Panc1 (cell line): ENCODE measurements at regions not wholly inside any gene's neighbourhood (a gene's known extent, or its start where the extent isn't known, plus 50 kb on each side); places are given as distances from the start of the nearest gene placed in this dataset.

ENCODE experiments used
- ATAC-seq: fragments of 200-7000 bp; cut with Tn5 transposase; 2 replicates; pipeline ENCODE4 v1.9.1; 2020; ENCODE audit warnings: mild to moderate bottlenecking, moderate library complexity
- BruUV-seq: library from RNA; stranded (reverse); fragments of 400-500 nt; replicated peaks from 2 replicates; lab custom pipeline; 2021; lab: Mats Ljungman, UMichigan
- CTCF ChIA-PET: fragments of 300-600 bp; sonication (Branson Sonifier 250); formaldehyde crosslinking; loops from one replicate; lab custom pipeline; 2022; ENCODE audit warnings: antibody characterized with exemption; lab: Charles Lee
- POLR2A ChIA-PET: fragments of 300-600 bp; sonication (Branson Sonifier 250); formaldehyde crosslinking; loops from one replicate; lab custom pipeline; 2022; ENCODE audit warnings: antibody characterized with exemption; lab: Charles Lee
- DNase-seq: peaks from one replicate; pipeline ENCODE4 v3.0.0-alpha.2; 2010; ENCODE audit warnings: low read depth, low spot score
- H3K27ac ChIP-seq: 2 replicates; pipeline ENCODE4 v1.5.1; 2011; ENCODE audit warnings: mild to moderate bottlenecking, low read length, inconsistent platforms
- H3K27me3 ChIP-seq: fragments of 200-500 bp; sonication (Bioruptor generic); 2 replicates; pipeline ENCODE4 v1.6.0; 2014; ENCODE audit warnings: low read length, inconsistent platforms; ENCODE audit not compliant: control insufficient read depth, insufficient read depth
- H3K36me3 ChIP-seq: fragments of 200-500 bp; sonication (Bioruptor generic); 2 replicates; pipeline ENCODE4 v1.5.1; 2014; ENCODE audit warnings: inconsistent platforms, mild to moderate bottlenecking, low read length, moderate library complexity; ENCODE audit not compliant: control insufficient read depth, insufficient read depth
- H3K4me1 ChIP-seq: 2 replicates; pipeline ENCODE4 v1.5.1; 2011; ENCODE audit warnings: inconsistent platforms, mild to moderate bottlenecking, low read length, moderate library complexity; ENCODE audit not compliant: control insufficient read depth, insufficient read depth
- H3K4me3 ChIP-seq, 2 experiments: 2 replicates each; pipeline ENCODE4 v1.5.1; 2011 to 2012; ENCODE audit warnings: low read depth in 2 of 2, low read length in 2 of 2, mild to moderate bottlenecking in 2 of 2, inconsistent platforms in 1 of 2, moderate library complexity in 1 of 2
- H3K9me3 ChIP-seq: fragments of 200-500 bp; sonication (Bioruptor generic); 2 replicates; pipeline ENCODE4 v1.5.1; 2014; ENCODE audit warnings: low read depth, mild to moderate bottlenecking, inconsistent platforms, low read length, moderate library complexity; ENCODE audit not compliant: control insufficient read depth, insufficient read depth
- CTCF ChIP-seq: fragments of 450-650 bp; IDR thresholded peaks from 2 replicates; pipeline ENCODE4 v1.5.1; 2017; ENCODE audit warnings: mild to moderate bottlenecking
- POLR2AphosphoS5 ChIP-seq: IDR thresholded peaks from 2 replicates; pipeline ENCODE4 v1.6.1; 2012; ENCODE audit warnings: mild to moderate bottlenecking, low read depth, low read length, moderate library complexity
- REST ChIP-seq, 2 experiments: IDR thresholded peaks; 2 replicates each; pipeline ENCODE4 v1.6.1; 2011 to 2012; ENCODE audit warnings: low read depth in 2 of 2, control low read depth in 1 of 2, low read length in 1 of 2, mild to moderate bottlenecking in 1 of 2, moderate library complexity in 1 of 2; ENCODE audit not compliant: insufficient read depth in 1 of 2
- SIN3A ChIP-seq: IDR thresholded peaks from 2 replicates; pipeline ENCODE4 v1.6.1; 2012; ENCODE audit warnings: low read depth, mild to moderate bottlenecking, low read length, moderate library complexity, borderline replicate concordance; ENCODE audit not compliant: insufficient read depth
- TCF7L2 ChIP-seq: IDR thresholded peaks from 2 replicates; pipeline ENCODE4 v1.6.1; 2011; ENCODE audit warnings: mild to moderate bottlenecking, low read depth, low read length, inconsistent platforms
- in situ Hi-C: cut with HindIII; loops from 2 replicates; pipeline ENCODE4 v1.10.0; 2016; ENCODE audit warnings: low sequenced_read_pairs, low pct_unique_long_range_greater_than_20kb
- intact Hi-C: fragments of 100-400 bp; cut with micrococcal nuclease; formaldehyde crosslinking; loops from one replicate; pipeline ENCODE4 v1.10.0; 2022; ENCODE audit not compliant: unreplicated experiment

GRCh38 chr11:87849216-87849615 lies 326.0 kb downstream of the RAB38 start:
- Histone ChIP-seq H3K36me3 (no peaks in the 10 kb centered on the region), H3K9me3 (no peaks in the 10 kb centered on the region), H3K4me3 (no peak overlapping the region), H3K27me3 (no peaks in the 10 kb centered on the region), H3K4me1 (no peaks in the 10 kb centered on the region), H3K27ac (no peak overlapping the region)
- DNase-seq (no peak), ATAC-seq (no peak)
- POLR2A ChIA-PET: no interaction called here
- in situ Hi-C loops (no loop called here), intact Hi-C loops (no loop called here)
- CTCF ChIA-PET: no interaction called here
- TF ChIP-seq TCF7L2 (no peak), SIN3A (no peak), CTCF (no peak), POLR2AphosphoS5 (no peak), REST (IDR thresholded peaks at IDR 0.05; ENCODE audit: insufficient read depth in 1 of 2, low read depth in 2 of 2, low read length in 1 of 2) (no peak)
- no TSS peak for BruUV-seq

GRCh38 chr11:87840786-87841185 lies 334.5 kb downstream of the RAB38 start:
- Histone ChIP-seq H3K27ac (no peak overlapping the region), H3K4me1 (no peaks in the 10 kb centered on the region), H3K9me3 (no peaks in the 10 kb centered on the region), H3K4me3 (no peak overlapping the region), H3K36me3 (no peaks in the 10 kb centered on the region), H3K27me3 (no peaks in the 10 kb centered on the region)
- ATAC-seq: no peak
- TF ChIP-seq POLR2AphosphoS5 (no peak), REST (IDR thresholded peaks at IDR 0.05; ENCODE audit: insufficient read depth in 1 of 2, low read depth in 2 of 2, low read length in 1 of 2) (no peak), CTCF (no peak), TCF7L2 (no peak), SIN3A (no peak)
- in situ Hi-C loops: no loop called here
- DNase-seq: no peak
- CTCF ChIA-PET: no interaction called here
- intact Hi-C loops: no loop called here
- no TSS peak for BruUV-seq
- POLR2A ChIA-PET: no interaction called here
